Liver (tissue), 3 donors: ENCODE measurements at regions not wholly inside any gene's neighbourhood (a gene's known extent, or its start where the extent isn't known, plus 50 kb on each side); places are given as distances from the start of the nearest gene placed in this dataset.

Experiments
- CTCF ChIP-seq: fragments of 150-350 bp; IDR thresholded peaks from 2 replicates; pipeline ENCODE4 v1.5.1; 2017; ENCODE audit warnings: improper control_type of control experiment, low read depth, low read length; ENCODE audit not compliant: missing input control
- HNF4A ChIP-seq, 2 donors: conservative IDR thresholded peaks; 2 replicates each; pipeline ENCODE4 v1.6.1; 2016; ENCODE audit warnings: antibody characterized with exemption in 2 of 2, mild to moderate bottlenecking in 2 of 2
- RAD21 ChIP-seq, 2 donors: IDR thresholded peaks; 2 replicates each; pipeline ENCODE4 v1.6.1; 2016; ENCODE audit warnings: antibody characterized with exemption in 2 of 2, mild to moderate bottlenecking in 2 of 2
- TAF1 ChIP-seq: conservative IDR thresholded peaks from 2 replicates; pipeline ENCODE4 v1.6.1; 2016; ENCODE audit warnings: antibody characterized with exemption, mild to moderate bottlenecking
- YY1 ChIP-seq: IDR thresholded peaks from 2 replicates; pipeline ENCODE4 v1.6.1; 2016; ENCODE audit warnings: antibody characterized with exemption, mild to moderate bottlenecking
- TF ChIP-seq, protein P1 (sequence below): IDR thresholded peaks from 2 replicates; pipeline ENCODE4 v1.6.1; 2016; ENCODE audit warnings: antibody characterized with exemption
- donor health status: healthy.
- donor health status: healthy.

- no peak for TF ChIP-seq CTCF
- TF ChIP-seq, protein P1, sequence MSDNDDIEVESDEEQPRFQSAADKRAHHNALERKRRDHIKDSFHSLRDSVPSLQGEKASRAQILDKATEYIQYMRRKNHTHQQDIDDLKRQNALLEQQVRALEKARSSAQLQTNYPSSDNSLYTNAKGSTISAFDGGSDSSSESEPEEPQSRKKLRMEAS, result no peak
- TF ChIP-seq RAD21 (IDR thresholded peaks at IDR 0.05), result no peak
- no peak for TF ChIP-seq HNF4A (conservative IDR thresholded peaks at IDR 0.05)
- no peak for TF ChIP-seq YY1
- no peak for TF ChIP-seq TAF1
Observed at GRCh38 chr16:64445245-64445644, 676.6 kb downstream of the CDH11 start.
